Stimulated activated CD8-positive, alpha-beta memory T cell treated with anti-CD3 and anti-CD28 coated beads, Interleukin-4, amount 100 ng/mL, for 48 hours (primary cell): ENCODE measurements at regions not wholly inside any gene's neighbourhood (a gene's known extent, or its start where the extent isn't known, plus 50 kb on each side); places are given as distances from the start of the nearest gene placed in this dataset.

Source experiments
- DNase-seq: peaks from one replicate; pipeline ENCODE4 v3.0.0-alpha.2; 2020

DNA sequence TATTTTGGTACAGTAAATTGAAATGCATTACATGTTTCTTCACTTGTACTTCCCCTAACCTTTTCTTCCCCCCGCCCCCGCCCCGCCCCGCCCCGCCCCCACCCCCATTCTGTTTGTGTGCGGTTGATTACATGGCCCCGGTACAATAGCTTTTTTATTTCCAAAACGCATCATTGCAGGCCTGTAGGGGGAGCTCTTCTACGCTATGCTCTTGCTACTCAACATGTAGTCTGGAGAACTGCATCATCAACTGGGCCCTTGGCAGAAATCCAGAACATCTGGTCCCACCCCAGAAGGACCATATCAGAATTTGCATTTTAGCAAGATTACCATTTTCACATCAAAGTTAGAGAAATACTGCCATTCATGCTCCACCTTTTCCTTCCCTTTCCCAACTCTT lies 333.3 kb upstream of the DDX53 start:
- peak; percentile 20 for DNase-seq

GRCh38 chrX:22674932-22675331 lies 324.8 kb upstream of the DDX53 start:
- DNase-seq = no peak

GRCh38 chrX:22686138-22686541 lies 313.6 kb upstream of the DDX53 start:
- no peak for DNase-seq

DNA sequence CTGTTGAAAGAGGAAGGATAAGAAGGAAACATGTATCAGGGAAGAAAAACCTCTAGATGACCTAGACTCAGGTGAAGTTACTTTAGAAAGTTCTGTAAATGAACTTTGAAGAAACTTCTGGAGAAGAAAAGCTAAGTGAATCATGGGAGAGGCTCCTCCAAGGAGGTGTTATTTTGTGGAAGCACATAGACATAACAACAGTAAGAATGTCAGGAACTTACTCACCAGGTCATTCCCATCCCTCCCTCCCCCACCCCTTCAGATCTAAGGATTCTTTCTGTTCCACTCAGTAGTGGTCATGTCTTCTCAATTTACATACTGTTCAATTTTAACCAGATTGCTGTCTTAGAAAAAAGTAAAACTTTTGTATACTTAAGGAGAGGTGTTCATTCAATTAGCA lies 310.5 kb upstream of the DDX53 start:
- DNase-seq = no peak

DNA sequence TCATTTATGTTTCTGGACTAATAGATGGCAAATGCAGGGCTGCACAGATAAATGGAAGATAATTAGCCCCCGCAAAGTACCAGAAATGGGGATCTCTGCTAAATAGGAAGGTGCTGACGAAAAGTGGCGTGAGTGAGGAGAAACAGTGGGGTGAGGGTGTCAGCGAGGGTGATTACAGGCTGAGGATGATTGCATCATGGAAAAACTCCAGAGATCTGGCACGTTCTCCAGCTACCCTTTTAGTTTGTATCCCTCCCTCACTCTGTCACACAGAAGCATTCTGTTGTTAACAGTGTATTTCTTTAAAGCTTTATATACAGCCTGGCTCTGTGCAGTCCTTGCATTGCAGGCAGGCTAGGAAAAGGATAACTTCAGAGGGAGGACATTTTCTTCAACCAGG lies 309.6 kb upstream of the DDX53 start:
- no peak for DNase-seq

DNA sequence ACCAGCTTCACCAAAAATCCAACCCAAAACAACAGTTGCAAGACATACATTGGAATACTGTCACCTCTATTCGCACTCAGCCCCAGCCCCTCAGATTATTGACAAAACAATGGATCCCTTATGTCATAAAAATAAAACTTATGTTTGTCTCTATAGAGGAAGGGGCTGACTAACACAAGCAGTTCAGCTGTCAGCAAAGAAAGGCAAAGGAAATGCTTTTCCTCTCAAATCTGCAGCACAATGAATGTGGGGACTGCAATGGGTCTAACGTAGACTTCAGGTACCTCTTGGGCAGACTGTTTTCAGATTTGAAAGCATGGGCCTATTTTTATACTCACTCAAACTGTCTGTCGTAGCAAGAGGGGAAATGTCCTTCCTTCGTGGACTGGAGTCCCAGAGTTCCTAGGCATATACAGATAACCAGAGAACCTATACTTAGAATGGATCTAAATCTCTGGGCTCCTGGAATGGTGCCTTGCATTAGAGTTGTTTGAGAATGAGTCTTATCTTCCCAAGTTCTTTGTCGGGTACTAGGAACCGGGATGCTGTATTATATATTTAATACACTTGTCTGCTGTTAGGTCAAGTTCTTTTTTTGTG lies 307.7 kb upstream of the DDX53 start:
- no peak for DNase-seq

GRCh38 chrX:22698151-22698550 lies 301.6 kb upstream of the DDX53 start:
- no peak for DNase-seq

DNA sequence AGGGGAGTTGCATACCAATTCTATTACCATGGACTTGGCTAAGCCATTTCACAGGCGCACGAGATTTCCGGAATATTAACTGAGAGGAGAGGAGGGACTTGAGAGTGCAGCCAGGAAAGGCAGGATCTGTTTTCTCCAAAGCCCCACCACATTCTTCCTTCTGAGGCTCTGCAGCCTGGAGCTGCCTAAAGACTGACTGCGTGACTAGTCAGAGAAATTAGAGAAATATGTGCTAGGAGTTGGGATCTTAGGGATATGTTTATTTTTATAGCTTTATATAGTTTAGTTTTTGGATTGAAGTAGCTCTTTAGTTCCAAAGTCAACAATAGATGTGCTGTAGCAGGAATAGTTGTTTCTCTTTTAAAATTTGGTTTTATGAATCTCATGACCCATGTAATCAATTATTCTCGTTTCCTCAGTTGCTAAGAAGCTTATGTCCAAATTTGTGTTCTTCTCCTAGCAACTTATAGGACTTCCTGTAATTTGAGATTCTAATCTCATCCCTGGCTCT lies 300.1 kb upstream of the DDX53 start:
- no peak for DNase-seq

- no peak for DNase-seq
These were observed 286.8 kb upstream of the DDX53 start for GRCh38 chrX:22712942-22713341.

DNA sequence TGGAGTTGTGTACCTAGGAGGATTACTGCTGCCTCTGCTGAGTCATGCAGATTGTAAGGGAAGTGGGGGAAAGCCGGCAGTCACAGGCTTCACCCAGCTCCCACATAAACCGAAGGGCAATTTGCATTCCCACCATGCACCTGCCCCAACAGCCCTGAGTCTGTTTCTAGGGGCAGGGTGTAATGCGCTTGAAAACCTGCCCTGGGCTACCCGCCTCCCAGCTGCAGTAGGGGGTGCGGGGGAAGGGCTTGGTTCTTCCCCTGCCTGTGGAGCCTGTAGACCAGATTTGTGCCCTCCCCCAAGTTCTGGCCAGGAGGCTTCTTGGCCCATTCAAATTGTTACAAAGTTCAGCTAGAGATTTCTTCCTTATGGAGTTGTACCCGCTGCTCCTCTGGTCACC lies 269.2 kb upstream of the DDX53 start:
- no peak for DNase-seq

GRCh38 chrX:22737541-22737940 lies 262.2 kb upstream of the DDX53 start:
- no peak for DNase-seq

DNA sequence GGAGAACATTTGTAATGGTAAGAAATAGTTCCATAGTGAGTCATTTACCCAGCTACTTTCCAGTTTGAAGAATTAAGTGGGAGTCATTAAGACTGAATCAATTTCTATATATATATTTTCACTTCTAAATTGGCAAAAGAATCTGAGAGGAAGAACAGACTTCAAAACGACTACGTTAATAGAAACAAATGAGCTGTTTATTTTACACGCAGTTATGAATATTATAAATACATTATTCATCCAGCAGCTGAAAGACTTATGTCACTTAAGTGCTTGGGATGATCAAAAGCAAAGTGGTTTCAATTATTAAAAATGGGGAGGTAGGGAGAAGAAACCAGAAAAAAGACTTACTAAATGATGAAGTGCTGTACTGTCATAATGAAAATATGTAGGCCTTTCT lies 260.5 kb upstream of the DDX53 start:
- no peak for DNase-seq

GRCh38 chrX:22740836-22741235 lies 258.9 kb upstream of the DDX53 start:
- no peak for DNase-seq

- DNase-seq = no peak
These were observed 257.6 kb upstream of the DDX53 start for GRCh38 chrX:22742174-22742573.

- DNase-seq = no peak
These were observed 253.7 kb upstream of the DDX53 start for GRCh38 chrX:22746081-22746480.

- DNase-seq = peak; percentile 47
These were observed 251.4 kb upstream of the DDX53 start for GRCh38 chrX:22748093-22748999.

- DNase-seq = no peak
These were observed 240.8 kb upstream of the DDX53 start for GRCh38 chrX:22758807-22759481.

DNA sequence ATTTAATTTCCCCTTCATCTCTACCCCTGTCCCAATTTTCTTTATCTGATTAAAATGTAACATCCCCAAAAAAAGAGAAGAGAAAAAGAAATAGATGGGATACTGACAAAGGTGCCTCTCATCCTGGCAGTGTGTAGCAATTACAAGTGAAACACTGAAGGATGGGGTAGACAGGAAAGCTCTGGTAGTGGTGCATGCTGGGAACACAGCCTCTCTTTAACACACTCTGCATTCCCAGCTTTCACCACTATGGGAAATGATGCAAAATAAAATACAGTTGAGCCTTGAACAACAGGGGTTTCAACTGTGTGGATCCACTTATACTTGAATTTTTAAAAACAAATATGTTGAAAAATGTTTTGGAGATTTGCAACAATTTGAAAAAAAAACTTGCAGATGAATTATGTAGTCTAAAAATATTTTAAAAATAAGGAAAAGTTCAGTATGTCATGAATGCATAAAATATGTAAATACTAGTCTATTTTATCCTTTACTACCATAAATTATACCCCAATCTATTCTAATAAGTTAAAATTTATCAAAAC lies 239.2 kb upstream of the DDX53 start:
- no peak for DNase-seq

- DNase-seq = no peak
These were observed 211.5 kb upstream of the DDX53 start for GRCh38 chrX:22788221-22788620.

GRCh38 chrX:22795671-22796070 lies 204.1 kb upstream of the DDX53 start:
- no peak for DNase-seq

DNA sequence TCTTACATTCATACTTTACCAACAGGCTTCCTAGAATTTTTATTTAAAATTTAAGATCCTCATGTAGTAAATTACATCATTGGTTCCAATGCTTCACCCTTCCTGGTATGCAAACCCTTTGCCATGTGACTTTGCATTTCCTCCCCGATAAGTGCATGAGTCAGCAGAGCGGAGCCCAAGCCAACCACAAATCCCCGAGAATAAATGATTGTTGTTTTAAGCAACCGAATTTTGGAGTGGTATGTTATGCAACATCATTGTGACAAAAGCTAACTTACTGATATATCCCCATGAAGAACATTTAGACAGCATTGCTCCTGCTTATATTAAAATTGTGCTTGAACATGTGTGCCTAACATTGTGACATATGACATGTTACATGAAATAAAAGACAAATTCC lies 199.4 kb upstream of the DDX53 start:
- no peak for DNase-seq

- DNase-seq = no peak
These were observed 199.0 kb upstream of the DDX53 start for GRCh38 chrX:22800806-22801205.

GRCh38 chrX:22803353-22803752 lies 196.4 kb upstream of the DDX53 start:
- no peak for DNase-seq

DNA sequence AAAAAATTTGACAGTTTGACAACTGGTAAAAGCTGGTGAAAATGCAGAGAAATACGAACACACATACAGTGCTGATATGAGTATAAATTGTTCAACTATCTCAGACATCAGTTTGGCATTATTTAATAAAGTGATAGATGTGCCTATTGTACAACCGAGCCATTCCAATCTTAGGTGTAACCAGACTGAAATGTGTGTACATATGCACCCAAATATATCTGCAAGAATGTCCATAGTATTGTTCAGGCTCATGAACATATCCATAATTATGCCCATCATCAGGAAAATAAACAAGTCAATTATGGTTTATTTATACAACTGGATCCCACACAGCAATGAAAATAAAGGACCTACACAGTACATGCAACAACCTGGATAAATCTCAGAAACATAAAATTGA lies 188.9 kb upstream of the DDX53 start:
- DNase-seq = no peak
